Astrocyte of the hippocampus (primary cell): ENCODE measurements at regions not wholly inside any gene's neighbourhood (a gene's known extent, or its start where the extent isn't known, plus 50 kb on each side); places are given as distances from the start of the nearest gene placed in this dataset.

Experiments used
- DNase-seq: peaks from one replicate; pipeline ENCODE4 v3.0.0; 2011; ENCODE audit warnings: low read depth, low spot score

DNA sequence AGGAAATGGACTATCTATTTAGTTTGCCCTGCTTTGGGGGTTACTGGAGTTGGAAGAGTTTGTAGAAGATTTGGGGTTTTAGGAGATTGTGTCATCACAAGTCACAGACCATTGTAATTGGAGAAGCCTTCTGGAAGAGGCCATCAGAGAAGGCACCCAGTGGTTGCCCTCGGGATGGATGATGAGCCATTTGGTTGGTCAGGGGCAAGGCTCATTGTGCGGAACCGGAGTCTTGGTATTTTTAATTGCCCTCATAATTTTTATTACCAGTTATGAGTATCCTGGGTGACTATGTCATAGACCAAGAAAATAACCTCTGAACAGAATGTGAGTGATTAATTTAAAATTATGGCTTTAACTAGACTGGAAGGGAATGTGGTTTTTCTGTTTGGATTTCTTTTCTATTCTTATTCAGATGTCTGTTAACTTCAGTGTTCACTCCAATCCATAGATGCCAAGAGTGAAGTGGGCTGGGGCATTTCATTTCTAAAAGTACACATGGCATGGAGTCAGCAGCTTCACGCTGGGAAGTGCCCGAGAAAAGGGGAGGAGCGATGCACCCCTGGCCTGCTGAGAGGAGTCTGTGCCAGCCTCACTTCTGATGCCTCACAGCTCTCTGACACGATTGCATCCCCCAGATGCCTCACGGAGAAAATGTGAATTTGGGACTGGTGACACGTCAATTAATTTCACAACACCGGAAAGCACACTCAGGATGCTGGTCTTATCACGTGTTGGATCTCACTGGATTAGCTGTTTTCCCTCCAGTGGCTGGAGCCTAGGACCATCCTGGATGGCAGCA is 225.6 kb upstream of the IGFBP3 start:
- DNase-seq, result peak; percentile 81

- DNase-seq, result peak; percentile 98
Observed at GRCh38 chr7:46145412-46145811, 224.3 kb upstream of the IGFBP3 start.

- no peak for DNase-seq
Observed at GRCh38 chr7:46143949-46144917, 223.2 kb upstream of the IGFBP3 start.

DNA sequence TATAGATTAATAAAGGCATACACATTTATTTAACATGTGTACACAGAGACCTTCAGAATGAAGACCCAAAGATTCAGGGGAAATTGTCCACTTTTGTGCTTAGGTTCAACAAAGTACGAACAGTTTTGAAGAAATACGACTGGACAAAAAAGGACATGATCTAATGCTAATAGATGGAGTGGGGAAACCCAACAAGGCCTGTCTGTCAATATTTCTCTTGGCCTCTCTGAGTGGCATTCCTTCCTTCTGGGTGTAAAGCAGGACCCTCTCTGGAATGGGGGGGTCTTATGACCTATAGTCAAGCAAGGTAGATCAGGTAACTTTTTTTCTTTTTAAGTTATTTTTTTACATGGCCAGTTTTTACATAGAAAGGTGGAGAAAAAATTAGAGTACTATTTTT is 222.3 kb upstream of the IGFBP3 start:
- DNase-seq, result no peak

DNA sequence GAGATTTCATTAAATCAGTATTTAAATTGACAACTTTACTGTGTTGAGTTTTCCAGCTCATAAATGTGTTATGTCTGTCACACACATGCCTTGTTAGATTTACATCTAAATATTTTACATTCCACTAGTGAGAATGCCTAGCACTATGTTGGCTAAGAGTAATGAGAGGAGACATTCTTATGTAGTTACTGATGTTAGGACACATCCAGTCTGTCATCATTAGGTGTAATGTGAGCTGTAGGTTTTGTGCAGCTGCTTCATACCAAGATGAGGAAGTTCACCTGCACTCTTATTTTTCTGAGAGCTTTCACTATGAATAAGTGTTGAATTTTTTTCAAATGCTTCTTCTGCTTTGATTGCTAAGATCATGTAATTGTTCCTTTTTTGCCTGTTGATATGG is 218.0 kb upstream of the IGFBP3 start:
- peak; percentile 63 for DNase-seq

GRCh38 chr7:46137725-46138124 is 216.7 kb upstream of the IGFBP3 start:
- DNase-seq, result no peak

DNA sequence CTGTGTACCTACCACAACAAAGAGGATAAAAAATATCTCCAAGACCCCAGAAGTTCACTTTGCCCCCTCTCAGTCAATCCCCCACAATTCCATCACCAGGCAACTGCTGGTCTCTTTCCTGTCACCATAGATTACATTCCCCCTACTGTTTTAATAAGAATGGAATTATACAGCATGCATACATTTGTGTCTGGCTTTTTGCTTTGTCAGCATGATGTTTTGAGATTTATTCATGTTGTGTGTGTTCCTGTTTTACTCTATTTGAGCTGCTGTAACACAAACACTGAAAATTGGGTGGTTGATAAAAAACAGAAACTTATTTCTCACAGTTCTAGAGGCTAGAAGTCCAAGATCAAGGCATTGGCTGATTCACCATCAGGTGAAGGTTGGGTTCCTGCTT is 214.5 kb upstream of the IGFBP3 start:
- no peak for DNase-seq

DNA sequence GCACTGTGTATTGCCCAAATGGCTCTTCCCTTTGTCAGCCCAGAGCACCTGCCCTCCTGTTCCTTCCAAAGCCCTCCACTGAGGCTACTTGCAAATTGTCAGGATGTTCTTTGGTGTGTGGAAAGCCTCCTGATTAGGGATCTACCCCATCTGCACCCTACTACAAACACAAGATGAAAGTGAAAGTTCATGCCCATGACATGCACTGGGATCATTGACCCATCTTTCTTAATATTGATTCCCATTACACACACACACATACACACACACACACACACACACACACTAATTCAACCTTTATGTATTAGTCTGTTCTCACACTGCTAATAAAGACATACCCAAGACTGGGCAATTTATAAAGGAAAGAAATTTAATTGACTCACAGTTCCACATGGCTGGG is 213.7 kb upstream of the IGFBP3 start:
- DNase-seq, result no peak

DNA sequence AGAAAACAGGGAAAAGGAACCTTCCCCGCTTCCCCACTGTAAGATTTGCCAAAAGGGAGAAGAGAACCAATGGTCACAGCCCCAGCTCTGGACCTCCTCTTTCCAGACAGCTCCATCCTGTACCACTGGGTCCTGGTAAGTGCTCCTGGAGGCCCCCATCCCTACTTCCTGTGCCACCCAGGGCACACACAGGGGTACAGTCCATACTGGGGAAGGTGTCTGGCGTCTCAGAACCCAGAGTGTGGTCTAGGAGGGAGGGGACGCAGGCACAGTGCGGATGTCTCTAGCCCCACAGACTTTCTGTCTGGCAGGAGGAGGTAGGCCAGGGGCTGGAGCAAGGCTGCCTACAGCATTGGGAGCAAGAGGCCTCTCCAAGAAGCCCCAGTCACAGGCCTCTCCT is 213.3 kb upstream of the IGFBP3 start:
- DNase-seq, result no peak

DNA sequence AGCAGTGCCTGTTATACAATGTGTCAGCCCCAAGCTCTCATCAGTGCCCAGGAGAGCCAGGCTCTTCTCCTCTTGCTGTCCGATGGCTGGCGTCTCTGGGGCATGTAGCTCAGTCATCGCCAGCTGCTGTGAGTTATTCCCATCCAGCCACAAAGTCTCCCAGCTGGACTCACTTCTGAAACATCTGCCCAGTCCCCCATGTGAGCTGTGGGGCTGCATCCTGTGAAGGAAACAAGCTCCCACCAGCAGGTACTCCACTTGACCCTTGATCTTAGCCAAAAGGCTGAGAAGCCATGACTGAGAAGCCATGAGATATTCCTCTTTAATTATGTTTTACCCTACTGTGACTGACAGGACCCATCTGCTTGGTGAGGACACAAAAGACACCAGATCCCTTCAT is 212.7 kb upstream of the IGFBP3 start:
- DNase-seq, result no peak

DNA sequence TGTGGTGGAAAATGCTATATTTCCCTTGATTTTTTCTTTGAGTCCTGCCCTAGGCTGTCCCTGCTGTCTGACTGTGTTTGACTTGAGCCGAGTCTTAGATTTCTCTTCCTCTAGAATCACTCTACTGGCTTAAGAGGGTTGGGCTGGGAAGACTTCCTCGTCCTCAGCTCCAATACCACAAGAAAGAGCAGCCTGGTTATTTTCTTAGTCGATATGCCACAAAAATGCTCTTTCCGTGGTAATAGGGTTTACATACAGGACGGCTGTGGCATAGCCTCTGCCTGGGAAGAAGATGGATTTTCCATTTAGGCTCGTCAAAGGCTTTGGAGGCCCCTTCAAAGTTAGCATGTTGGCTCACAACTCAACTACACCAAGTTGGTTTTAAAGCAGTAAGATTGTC is 212.0 kb upstream of the IGFBP3 start:
- DNase-seq, result peak; percentile 73

DNA sequence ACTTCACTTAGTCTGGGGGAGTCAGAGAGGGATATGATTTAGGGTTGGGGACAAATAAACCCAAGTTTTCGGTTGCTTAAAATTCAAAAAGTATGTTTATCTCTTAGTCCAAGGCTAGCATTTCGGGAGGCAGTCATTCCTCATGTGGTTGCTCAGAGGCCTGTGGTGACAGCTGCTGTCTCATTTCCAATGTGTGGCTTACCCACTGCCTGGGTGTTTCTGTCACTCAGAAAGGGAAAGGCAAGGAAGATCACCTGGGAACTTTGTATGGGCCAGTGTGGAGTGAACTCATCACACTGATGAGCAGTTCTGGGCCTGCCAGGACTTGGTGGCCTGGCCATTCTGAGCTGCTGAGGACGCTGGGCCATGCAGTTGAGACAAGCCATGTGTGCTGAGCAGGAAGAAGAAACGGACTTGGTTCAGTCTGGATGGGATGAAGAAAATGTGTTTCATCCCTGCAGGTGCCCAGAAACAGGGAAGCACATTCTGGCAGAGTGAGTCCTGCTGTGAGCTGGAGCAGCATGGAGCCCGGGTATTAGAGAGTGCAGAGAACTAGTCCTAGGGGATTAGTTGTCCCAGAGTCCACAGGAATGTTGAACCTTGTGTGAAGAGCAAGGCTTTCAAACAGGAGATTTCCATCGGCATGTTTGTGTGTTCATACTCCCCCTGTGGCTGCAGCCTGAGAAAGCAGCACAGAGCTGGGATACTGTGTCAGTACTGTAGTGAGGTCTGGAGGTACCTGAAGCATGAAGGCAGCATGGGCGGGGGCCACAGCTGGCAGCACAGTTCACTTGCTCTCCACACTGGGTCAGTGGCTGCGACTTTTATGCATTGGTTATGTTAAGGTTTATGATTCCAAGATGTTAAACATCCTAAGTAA is 211.1 kb upstream of the IGFBP3 start:
- peak; percentile 34 for DNase-seq

- DNase-seq, result no peak
Observed at GRCh38 chr7:46129831-46130230, 208.8 kb upstream of the IGFBP3 start.

GRCh38 chr7:46127814-46128213 is 206.7 kb upstream of the IGFBP3 start:
- no peak for DNase-seq

DNA sequence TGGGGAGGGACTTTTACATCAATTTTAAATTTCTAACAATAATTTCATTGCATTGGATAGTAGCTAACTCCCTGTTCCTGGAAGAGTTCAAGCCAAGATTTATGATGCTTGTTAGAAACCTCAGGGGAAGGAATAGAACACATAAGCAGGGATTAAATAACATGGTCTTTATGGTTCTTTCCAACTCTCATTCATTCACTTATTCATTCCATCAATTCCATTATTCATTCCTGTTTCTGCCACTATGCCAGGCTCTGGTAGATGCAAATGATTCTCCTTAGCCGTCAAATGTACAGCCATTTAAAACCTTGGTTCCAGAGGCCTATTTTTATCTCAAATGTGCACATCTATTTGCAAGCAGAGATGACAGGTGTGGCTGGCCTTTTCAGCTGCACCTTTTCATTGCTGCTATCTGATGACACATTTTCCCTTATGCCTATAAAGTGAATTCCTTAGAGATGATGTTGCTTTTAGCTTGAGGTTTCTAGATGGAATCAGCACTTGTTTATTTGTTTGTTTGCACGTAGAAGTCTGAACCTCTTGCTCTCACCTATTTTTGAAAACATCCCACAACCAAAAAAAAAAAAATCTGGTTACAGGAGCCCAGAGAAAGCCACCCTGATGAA is 205.7 kb upstream of the IGFBP3 start:
- DNase-seq, result no peak

DNA sequence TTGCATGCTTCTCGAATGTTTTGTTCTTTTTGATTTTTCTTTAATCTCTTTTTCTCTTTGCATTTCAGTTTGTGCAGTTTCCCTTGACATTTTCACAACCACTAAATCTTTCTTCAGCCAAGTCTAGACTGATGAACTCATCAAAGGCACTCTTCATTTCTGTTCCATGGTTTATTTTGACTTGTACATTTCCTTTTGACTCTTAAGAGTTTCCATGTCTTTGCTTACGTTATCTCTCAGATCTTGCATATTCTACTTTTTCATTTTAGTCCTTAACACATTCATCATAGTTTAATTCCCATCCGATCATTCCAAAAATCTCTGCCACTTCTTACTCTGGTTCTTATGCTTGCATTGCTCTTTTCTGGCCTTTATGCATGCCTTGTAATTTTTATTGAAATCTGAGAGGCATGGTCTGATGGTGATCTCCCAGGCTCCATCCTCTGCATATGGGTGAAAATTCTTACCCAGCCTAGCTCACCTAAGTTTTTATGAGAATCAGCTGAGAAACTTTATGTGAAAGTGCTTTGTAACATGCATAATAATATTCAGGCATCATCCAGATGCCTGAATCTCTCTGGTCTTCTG is 202.8 kb upstream of the IGFBP3 start:
- no peak for DNase-seq

DNA sequence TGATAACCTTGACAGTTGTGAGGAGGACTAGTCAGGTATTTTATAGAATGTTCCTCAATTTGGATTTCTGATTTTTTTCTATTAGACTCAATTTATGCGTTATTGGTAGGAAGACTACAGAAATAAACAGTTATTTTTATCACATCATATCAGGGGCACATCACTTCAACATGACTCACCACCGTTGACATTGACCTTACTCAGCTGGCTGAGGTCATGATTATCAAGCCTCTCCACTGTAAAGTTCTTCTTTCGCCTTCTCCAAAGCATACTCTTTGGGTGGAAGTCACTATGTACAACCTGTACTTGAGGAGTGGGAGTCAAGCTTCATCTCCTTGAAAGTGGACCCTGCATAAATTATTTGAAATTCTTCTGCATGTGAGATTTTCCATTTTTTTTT is 194.3 kb upstream of the IGFBP3 start:
- no peak for DNase-seq

GRCh38 chr7:46109437-46109836 is 188.4 kb upstream of the IGFBP3 start:
- no peak for DNase-seq

- no peak for DNase-seq
Observed at GRCh38 chr7:46108272-46108671, 187.2 kb upstream of the IGFBP3 start.

- no peak for DNase-seq
Observed at GRCh38 chr7:46107610-46108217, 186.6 kb upstream of the IGFBP3 start.
